ENCODE measurements at regions not wholly inside any gene's neighbourhood (a gene's known extent, or its start where the extent isn't known, plus 50 kb on each side); places are given as distances from the start of the nearest gene placed in this dataset.

- ChIA-PET POLR2A (no interaction called here), CTCF (ENCODE audit: unreplicated experiment) (no interaction called here)
- H3K9me3 ChIP-seq (ENCODE audit: low read length) = no peaks in the 10 kb centered on the region
- H3K4me1 ChIP-seq (ENCODE audit: insufficient read depth, low read length, poor library complexity, severe bottlenecking) = no peaks in the 10 kb centered on the region
- no peaks in the 10 kb centered on the region for H3K36me3 ChIP-seq (ENCODE audit: insufficient read depth, low read length)
- no peak overlapping the region for H3K4me2 ChIP-seq (ENCODE audit: low read length)
- TF ChIP-seq EZH2phosphoT487 (IDR thresholded peaks at IDR 0.05; ENCODE audit: borderline replicate concordance, low read depth, low read length) = no peak
- TF ChIP-seq, protein P1, sequence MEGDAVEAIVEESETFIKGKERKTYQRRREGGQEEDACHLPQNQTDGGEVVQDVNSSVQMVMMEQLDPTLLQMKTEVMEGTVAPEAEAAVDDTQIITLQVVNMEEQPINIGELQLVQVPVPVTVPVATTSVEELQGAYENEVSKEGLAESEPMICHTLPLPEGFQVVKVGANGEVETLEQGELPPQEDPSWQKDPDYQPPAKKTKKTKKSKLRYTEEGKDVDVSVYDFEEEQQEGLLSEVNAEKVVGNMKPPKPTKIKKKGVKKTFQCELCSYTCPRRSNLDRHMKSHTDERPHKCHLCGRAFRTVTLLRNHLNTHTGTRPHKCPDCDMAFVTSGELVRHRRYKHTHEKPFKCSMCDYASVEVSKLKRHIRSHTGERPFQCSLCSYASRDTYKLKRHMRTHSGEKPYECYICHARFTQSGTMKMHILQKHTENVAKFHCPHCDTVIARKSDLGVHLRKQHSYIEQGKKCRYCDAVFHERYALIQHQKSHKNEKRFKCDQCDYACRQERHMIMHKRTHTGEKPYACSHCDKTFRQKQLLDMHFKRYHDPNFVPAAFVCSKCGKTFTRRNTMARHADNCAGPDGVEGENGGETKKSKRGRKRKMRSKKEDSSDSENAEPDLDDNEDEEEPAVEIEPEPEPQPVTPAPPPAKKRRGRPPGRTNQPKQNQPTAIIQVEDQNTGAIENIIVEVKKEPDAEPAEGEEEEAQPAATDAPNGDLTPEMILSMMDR (conservative IDR thresholded peaks at IDR 0.05; ENCODE audit: low read length) = no peak
- H3K4me3 ChIP-seq (ENCODE audit: low read depth, low read length, poor library complexity, severe bottlenecking) = no peak overlapping the region
- no TSS peak for BruUV-seq (replicated peaks)
- H3K27ac ChIP-seq (ENCODE audit: low read depth, low read length, poor library complexity, severe bottlenecking) = no peak overlapping the region
- H4K20me1 ChIP-seq (ENCODE audit: insufficient read depth, low read length) = no peaks in the 10 kb centered on the region
- DNase-seq (ENCODE audit: low spot score) = no peak
- no peaks in the 10 kb centered on the region for H3K9me2 ChIP-seq (ENCODE audit: insufficient read depth, low read length)
- intact Hi-C loops (cut with micrococcal nuclease; ENCODE audit: unreplicated experiment) = no loop called here
- H2AFZ ChIP-seq (ENCODE audit: low read length) = no peak overlapping the region
- H3K79me2 ChIP-seq (ENCODE audit: insufficient read depth, low read depth, low read length) = no peaks in the 10 kb centered on the region
Observed at GRCh38 chr1:191585095-191585494, 573.2 kb upstream of the RGS18 start.

- no peaks in the 10 kb centered on the region for H3K9me3 ChIP-seq (ENCODE audit: low read length)
- H3K36me3 ChIP-seq (ENCODE audit: insufficient read depth, low read length) = no peaks in the 10 kb centered on the region
- ChIA-PET POLR2A (interaction anchor here (0.5 kb wide), 1 partner anchor 546 kb away, joined by 3 read pairs; no protein-coding TSS in a partner anchor), CTCF (ENCODE audit: unreplicated experiment) (no interaction called here)
- intact Hi-C loops (cut with micrococcal nuclease; ENCODE audit: unreplicated experiment) = no loop called here
- DNase-seq (ENCODE audit: low spot score) = no peak
- no peak overlapping the region for H3K4me3 ChIP-seq (ENCODE audit: low read depth, low read length, poor library complexity, severe bottlenecking)
- no TSS peak for BruUV-seq (replicated peaks)
- H3K9me2 ChIP-seq (ENCODE audit: insufficient read depth, low read length) = no peaks in the 10 kb centered on the region
- no peak for TF ChIP-seq EZH2phosphoT487 (IDR thresholded peaks at IDR 0.05; ENCODE audit: borderline replicate concordance, low read depth, low read length)
- TF ChIP-seq, protein P1 (conservative IDR thresholded peaks at IDR 0.05; ENCODE audit: low read length) = no peak
- H4K20me1 ChIP-seq (ENCODE audit: insufficient read depth, low read length) = no peaks in the 10 kb centered on the region
- no peak overlapping the region for H3K4me2 ChIP-seq (ENCODE audit: low read length)
- no peak overlapping the region for H3K27ac ChIP-seq (ENCODE audit: low read depth, low read length, poor library complexity, severe bottlenecking)
- no peaks in the 10 kb centered on the region for H3K4me1 ChIP-seq (ENCODE audit: insufficient read depth, low read length, poor library complexity, severe bottlenecking)
- H2AFZ ChIP-seq (ENCODE audit: low read length) = no peak overlapping the region
- H3K79me2 ChIP-seq (ENCODE audit: insufficient read depth, low read depth, low read length) = no peaks in the 10 kb centered on the region
Observed at GRCh38 chr1:191588905-191589304, 569.4 kb upstream of the RGS18 start.

GRCh38 chr1:191589536-191589935, 568.7 kb upstream of the RGS18 start:
- no peaks in the 10 kb centered on the region for H3K79me2 ChIP-seq (ENCODE audit: insufficient read depth, low read depth, low read length)

More at GRCh38 chr1:191589536-191589935, 568.7 kb upstream of the RGS18 start:
- BruUV-seq (replicated peaks) = no TSS peak
- intact Hi-C loops (cut with micrococcal nuclease; ENCODE audit: unreplicated experiment) = no loop called here
- CTCF ChIA-PET (ENCODE audit: unreplicated experiment) = no interaction called here
- POLR2A ChIA-PET = no interaction called here
- Histone ChIP-seq H3K36me3 (ENCODE audit: insufficient read depth, low read length) (no peaks in the 10 kb centered on the region), H3K9me3 (ENCODE audit: low read length) (no peaks in the 10 kb centered on the region), H2AFZ (ENCODE audit: low read length) (no peak overlapping the region), H3K4me1 (ENCODE audit: insufficient read depth, low read length, poor library complexity, severe bottlenecking) (no peaks in the 10 kb centered on the region), H3K4me3 (ENCODE audit: low read depth, low read length, poor library complexity, severe bottlenecking) (no peak overlapping the region), H3K9me2 (ENCODE audit: insufficient read depth, low read length) (no peaks in the 10 kb centered on the region), H3K27ac (ENCODE audit: low read depth, low read length, poor library complexity, severe bottlenecking) (no peak overlapping the region), H4K20me1 (ENCODE audit: insufficient read depth, low read length) (no peaks in the 10 kb centered on the region), H3K4me2 (ENCODE audit: low read length) (no peak overlapping the region)
- no peak for DNase-seq (ENCODE audit: low spot score)
- TF ChIP-seq, protein P1 (conservative IDR thresholded peaks at IDR 0.05; ENCODE audit: low read length) = no peak
- TF ChIP-seq EZH2phosphoT487 (IDR thresholded peaks at IDR 0.05; ENCODE audit: borderline replicate concordance, low read depth, low read length) = no peak

Measured in OCI-LY7 (cell line).